Astrocyte (in vitro differentiated cells and primary cell): ENCODE measurements at regions not wholly inside any gene's neighbourhood (a gene's known extent, or its start where the extent isn't known, plus 50 kb on each side); places are given as distances from the start of the nearest gene placed in this dataset.

ENCODE experiments used
- DNase-seq: peaks from one replicate; pipeline ENCODE4 v3.0.0-alpha.2; 2010; ENCODE audit warnings: low read depth
- FAIRE-seq: peaks from 2 replicates; lab custom pipeline; 2011; peaks lifted over from hg19 to GRCh38; lab: Jason Lieb, UNC
- H2AFZ ChIP-seq: 2 replicates; pipeline ENCODE4 v1.6.0; 2012; ENCODE audit warnings: low read depth, low read length, inconsistent platforms
- H3K27ac ChIP-seq: 2 replicates; pipeline ENCODE4 v1.5.1; 2011; ENCODE audit warnings: low read depth, low read length, inconsistent platforms
- H3K27me3 ChIP-seq: 2 replicates; pipeline ENCODE4 v1.6.0; 2011; ENCODE audit warnings: low read length, inconsistent platforms; ENCODE audit not compliant: insufficient read depth
- H3K36me3 ChIP-seq: 2 replicates; pipeline ENCODE4 v1.5.1; 2011; ENCODE audit warnings: low read length, inconsistent platforms; ENCODE audit not compliant: insufficient read depth
- H3K4me1 ChIP-seq: 2 replicates; pipeline ENCODE4 v1.5.1; 2011; ENCODE audit warnings: low read length, inconsistent platforms; ENCODE audit not compliant: insufficient read depth
- H3K4me2 ChIP-seq: 2 replicates; pipeline ENCODE4 v1.6.0; 2012; ENCODE audit warnings: low read length, inconsistent platforms
- H3K4me3 ChIP-seq: 2 replicates; pipeline ENCODE4 v1.5.1; 2011; ENCODE audit warnings: low read depth, mild to moderate bottlenecking, low read length, inconsistent platforms; ENCODE audit not compliant: insufficient read depth
- H3K79me2 ChIP-seq: 2 replicates; pipeline ENCODE4 v1.6.0; 2012; ENCODE audit warnings: mild to moderate bottlenecking, low read length, inconsistent platforms; ENCODE audit not compliant: insufficient read depth
- H3K9ac ChIP-seq: 2 replicates; pipeline ENCODE4 v1.6.0; 2012; ENCODE audit warnings: mild to moderate bottlenecking, low read length, inconsistent platforms
- H3K9me3 ChIP-seq: 2 replicates; pipeline ENCODE4 v1.5.1; 2012; ENCODE audit warnings: low read depth, mild to moderate bottlenecking, low read length, inconsistent platforms; ENCODE audit not compliant: insufficient read depth
- H4K20me1 ChIP-seq: 2 replicates; pipeline ENCODE4 v1.6.0; 2012; ENCODE audit warnings: low read length, inconsistent platforms; ENCODE audit not compliant: insufficient read depth
- H3K27ac Mint-ChIP-seq: one replicate; pipeline ENCODE4 v1.8.0; 2021; ENCODE audit warnings: mild to moderate bottlenecking, mixed read lengths; ENCODE audit not compliant: unreplicated experiment
- H3K27me3 Mint-ChIP-seq: one replicate; pipeline ENCODE4 v1.8.0; 2021; ENCODE audit warnings: low read depth, mixed read lengths; ENCODE audit not compliant: unreplicated experiment
- H3K36me3 Mint-ChIP-seq: one replicate; pipeline ENCODE4 v1.8.0; 2021; ENCODE audit warnings: low read depth, mixed read lengths; ENCODE audit not compliant: unreplicated experiment
- H3K4me1 Mint-ChIP-seq: one replicate; pipeline ENCODE4 v1.8.0; 2021; ENCODE audit warnings: low read depth, mixed read lengths; ENCODE audit not compliant: unreplicated experiment
- H3K4me3 Mint-ChIP-seq: one replicate; pipeline ENCODE4 v1.8.0; 2021; ENCODE audit warnings: mild to moderate bottlenecking, moderate library complexity, mixed read lengths; ENCODE audit not compliant: unreplicated experiment
- H3K9me3 Mint-ChIP-seq: one replicate; pipeline ENCODE4 v1.8.0; 2021; ENCODE audit warnings: mild to moderate bottlenecking, mixed read lengths; ENCODE audit not compliant: unreplicated experiment
- CTCF ChIP-seq: IDR thresholded peaks from 2 replicates; pipeline ENCODE4 v1.5.1; 2011; ENCODE audit warnings: low read depth, mild to moderate bottlenecking, inconsistent platforms, low read length, moderate library complexity; ENCODE audit not compliant: insufficient read depth
- EZH2 ChIP-seq: IDR thresholded peaks from 2 replicates; pipeline ENCODE4 v1.6.1; 2012; ENCODE audit warnings: mild to moderate bottlenecking, low read length, inconsistent platforms; ENCODE audit not compliant: insufficient read depth

- TF ChIP-seq CTCF: no peak
- TF ChIP-seq EZH2: no peak
- no peaks in the 10 kb centered on the region for H3K79me2 ChIP-seq
Measured at GRCh38 chr17:33560165-33560564, 267.1 kb upstream of the ASIC2 start.

GRCh38 chr17:33560871-33561270 lies 267.8 kb upstream of the ASIC2 start:
- TF ChIP-seq EZH2 (no peak), CTCF (no peak)
- H3K36me3 Mint-ChIP-seq: peaks cover 1% of the 10 kb centered on the region
- H3K9me3 Mint-ChIP-seq: peaks cover 17% of the 10 kb centered on the region
- Histone ChIP-seq H2AFZ (no peak overlapping the region), H3K4me1 (no peaks in the 10 kb centered on the region), H3K4me3 (no peak overlapping the region), H3K9me3 (peaks cover 3% of the 10 kb centered on the region), H3K4me2 (no peak overlapping the region), H3K79me2 (no peaks in the 10 kb centered on the region), H3K9ac (no peak overlapping the region), H4K20me1 (no peaks in the 10 kb centered on the region), H3K27me3 (no peaks in the 10 kb centered on the region), H3K27ac (peak overlapping the region; percentile 32), H3K36me3 (no peaks in the 10 kb centered on the region)
- H3K4me3 Mint-ChIP-seq: no peak overlapping the region
- peaks cover 35% of the 10 kb centered on the region for H3K4me1 Mint-ChIP-seq
- H3K27me3 Mint-ChIP-seq: peaks cover 5% of the 10 kb centered on the region
- no peak for FAIRE-seq
- H3K27ac Mint-ChIP-seq: peak overlapping the region; percentile 98
- DNase-seq: no peak

More at GRCh38 chr17:33560165-33560564, 267.1 kb upstream of the ASIC2 start:
- H3K27ac ChIP-seq: peak overlapping the region; percentile 64
- Mint-ChIP-seq H3K9me3 (peaks cover 14% of the 10 kb centered on the region), H3K27me3 (no peaks in the 10 kb centered on the region), H3K27ac (peak overlapping the region; percentile 98), H3K4me1 (peaks cover 35% of the 10 kb centered on the region), H3K36me3 (peaks cover 1% of the 10 kb centered on the region), H3K4me3 (peak overlapping the region; percentile 52)
- peaks cover 3% of the 10 kb centered on the region for H3K9me3 ChIP-seq
- no peak overlapping the region for H3K4me3 ChIP-seq
- peak; percentile 33 for DNase-seq
- no peak for FAIRE-seq
- H3K4me2 ChIP-seq: peak overlapping the region; percentile 2
- peak overlapping the region; percentile 33 for H3K9ac ChIP-seq
- no peaks in the 10 kb centered on the region for H3K4me1 ChIP-seq
- H4K20me1 ChIP-seq: no peaks in the 10 kb centered on the region
- H3K36me3 ChIP-seq: no peaks in the 10 kb centered on the region
- no peak overlapping the region for H2AFZ ChIP-seq
- H3K27me3 ChIP-seq: no peaks in the 10 kb centered on the region

- Histone ChIP-seq H3K27me3 (no peaks in the 10 kb centered on the region), H3K27ac (no peak overlapping the region), H2AFZ (no peak overlapping the region), H3K36me3 (no peaks in the 10 kb centered on the region), H3K4me1 (no peaks in the 10 kb centered on the region), H3K4me2 (no peak overlapping the region), H3K4me3 (no peak overlapping the region), H3K79me2 (no peaks in the 10 kb centered on the region), H4K20me1 (no peaks in the 10 kb centered on the region), H3K9ac (no peak overlapping the region), H3K9me3 (peaks cover 3% of the 10 kb centered on the region)
- FAIRE-seq: no peak
- Mint-ChIP-seq H3K9me3 (peaks cover 19% of the 10 kb centered on the region), H3K4me1 (peaks cover 37% of the 10 kb centered on the region), H3K27ac (peak overlapping the region; percentile 68), H3K36me3 (peaks cover 1% of the 10 kb centered on the region), H3K4me3 (no peak overlapping the region), H3K27me3 (peaks cover 14% of the 10 kb centered on the region)
- TF ChIP-seq EZH2 (no peak), CTCF (no peak)
- DNase-seq: no peak
Measured at GRCh38 chr17:33561569-33562334, 268.7 kb upstream of the ASIC2 start.
